Anterior cingulate cortex (tissue), 58 donors: ENCODE measurements at regions not wholly inside any gene's neighbourhood (a gene's known extent, or its start where the extent isn't known, plus 50 kb on each side); places are given as distances from the start of the nearest gene placed in this dataset.

Source experiments
- DNase-seq, 58 donors: peaks; one replicate each; lab custom pipeline; 2025; lab: John Stamatoyannopoulos, UW

- DNase-seq, result no peak
Measured at GRCh38 chr11:70925238-70925637, 327.1 kb downstream of the SHANK2 start.

- DNase-seq, result peak in 14 of 58 donors; percentile 11 to 70 (median 36)
Measured at GRCh38 chr11:70926543-70927201, 325.7 kb downstream of the SHANK2 start.

DNA sequence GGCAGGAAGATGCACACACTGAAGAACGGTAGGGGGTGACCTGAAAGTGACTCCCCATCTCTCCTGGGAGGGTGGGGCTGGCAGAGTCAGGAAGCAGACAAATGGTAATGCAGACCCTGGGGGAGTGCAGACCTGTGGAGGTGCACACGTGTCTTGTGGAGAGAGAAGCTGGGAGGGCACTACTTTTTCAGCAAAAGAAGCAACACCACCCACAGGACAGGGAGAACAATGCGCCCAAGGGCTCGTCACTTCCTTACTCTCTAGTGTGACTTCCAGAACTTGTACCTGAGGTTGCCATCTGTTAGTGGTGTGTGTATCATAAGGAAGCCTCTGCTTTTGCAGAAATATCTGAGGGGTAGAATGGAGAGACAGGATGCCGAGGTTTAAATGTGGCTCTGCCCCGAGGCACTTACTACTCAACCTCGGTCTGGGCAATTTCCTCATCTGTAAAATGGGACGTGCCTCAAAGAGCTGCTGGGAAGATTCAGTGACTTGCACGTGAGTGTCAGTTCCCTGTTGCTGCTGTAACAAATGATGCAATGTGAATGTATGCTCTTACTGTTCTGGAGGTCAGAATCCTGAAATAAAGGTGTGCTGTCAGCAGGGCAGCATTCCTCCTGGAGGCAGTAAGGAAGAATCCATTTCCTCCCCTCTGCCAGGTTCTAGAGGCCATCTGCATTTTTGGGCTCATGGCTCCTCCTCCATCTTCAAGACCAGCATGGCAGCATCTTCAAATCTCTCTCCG, 323.4 kb downstream of the SHANK2 start:
- no peak for DNase-seq

GRCh38 chr11:70930215-70930614, 322.2 kb downstream of the SHANK2 start:
- DNase-seq, result no peak

GRCh38 chr11:70931430-70931829, 320.9 kb downstream of the SHANK2 start:
- DNase-seq, result no peak

- no peak for DNase-seq
Measured at GRCh38 chr11:70933981-70934583, 318.3 kb downstream of the SHANK2 start.

DNA sequence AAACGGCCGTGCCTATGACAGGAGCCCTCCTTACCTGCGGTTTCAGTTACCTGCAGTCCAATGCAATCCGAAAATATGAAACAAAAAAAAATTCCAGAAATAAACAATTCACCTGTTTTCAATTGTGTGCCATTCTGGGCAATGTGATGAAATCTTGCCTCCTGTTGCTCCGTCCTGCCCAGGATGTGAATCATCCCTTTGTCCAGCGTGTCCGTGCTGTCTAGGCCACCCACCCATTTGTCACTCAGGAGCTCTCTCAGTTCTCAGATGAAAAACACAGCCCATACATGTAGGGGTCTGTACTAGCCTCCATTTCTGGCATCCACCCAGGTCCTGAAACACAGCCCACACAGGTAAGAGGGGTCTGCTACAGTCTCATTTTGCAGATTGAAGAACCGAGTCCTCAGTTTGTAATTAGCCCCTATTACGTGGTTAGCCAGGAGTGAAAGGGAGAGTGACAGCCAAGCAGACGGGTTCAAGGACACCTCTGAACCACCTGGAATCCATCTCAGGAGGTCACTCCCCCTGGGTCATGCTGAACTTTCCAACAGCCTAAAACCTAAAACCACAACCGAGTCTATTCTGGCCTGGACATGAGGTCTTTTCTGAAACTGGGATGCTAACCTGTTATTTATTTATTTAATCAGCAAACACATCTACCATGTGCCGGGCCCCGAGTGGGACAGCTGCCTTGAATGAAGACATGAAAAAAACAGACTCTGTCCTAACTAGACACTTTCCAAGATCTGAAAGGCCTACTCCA, 317.2 kb downstream of the SHANK2 start:
- no peak for DNase-seq

DNA sequence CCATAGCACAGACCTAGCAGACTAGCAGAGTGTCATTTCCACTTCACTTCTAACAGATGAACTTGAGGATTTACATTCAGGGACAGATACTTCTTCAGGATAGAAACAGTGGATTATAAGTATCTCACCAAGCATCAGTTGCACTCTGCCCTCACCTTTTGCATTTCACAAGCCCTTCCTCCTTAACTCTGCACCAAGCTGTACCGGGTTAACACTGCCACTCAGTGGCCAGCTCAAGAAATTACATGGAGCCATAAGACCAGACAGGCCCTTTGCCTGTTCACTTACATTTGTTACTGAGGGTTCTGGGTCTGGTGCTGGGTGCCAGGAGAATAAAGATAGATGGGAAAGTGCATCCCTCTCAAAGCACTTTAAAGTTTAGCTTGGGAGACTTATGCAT, 309.8 kb downstream of the SHANK2 start:
- no peak for DNase-seq

GRCh38 chr11:70944141-70944540, 308.2 kb downstream of the SHANK2 start:
- no peak for DNase-seq

GRCh38 chr11:70944636-70945035, 307.7 kb downstream of the SHANK2 start:
- DNase-seq, result no peak

DNA sequence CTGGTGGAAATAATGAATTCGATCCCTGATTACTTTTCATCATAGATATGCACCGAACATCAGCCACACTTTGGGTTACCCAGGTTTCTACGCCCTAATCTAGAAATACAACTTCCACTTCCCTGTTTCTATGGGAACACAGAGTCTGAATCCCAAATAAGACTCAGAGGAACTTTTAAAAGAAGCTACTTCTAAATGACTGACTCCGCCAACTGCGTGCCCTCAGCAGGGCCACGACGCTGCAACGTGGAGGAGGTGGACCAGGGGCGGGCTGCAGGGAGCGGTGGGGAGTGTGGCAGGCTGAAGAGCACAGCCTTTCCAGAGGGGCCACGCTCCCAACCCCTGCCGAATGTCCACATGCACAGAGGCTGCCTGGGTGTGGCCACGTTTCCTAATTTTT, 304.0 kb downstream of the SHANK2 start:
- peak in 1 of 58 donors; percentile 20 for DNase-seq

GRCh38 chr11:70948855-70949531, 303.4 kb downstream of the SHANK2 start:
- peak in 1 of 58 donors; percentile 15 for DNase-seq

- no peak for DNase-seq
Measured at GRCh38 chr11:70951139-70951804, 301.1 kb downstream of the SHANK2 start.

- DNase-seq, result peak in 30 of 58 donors; percentile 2 to 79 (median 14)
Measured at GRCh38 chr11:70952191-70952590, 300.2 kb downstream of the SHANK2 start.

GRCh38 chr11:70953720-70954119, 298.7 kb downstream of the SHANK2 start:
- no peak for DNase-seq

DNA sequence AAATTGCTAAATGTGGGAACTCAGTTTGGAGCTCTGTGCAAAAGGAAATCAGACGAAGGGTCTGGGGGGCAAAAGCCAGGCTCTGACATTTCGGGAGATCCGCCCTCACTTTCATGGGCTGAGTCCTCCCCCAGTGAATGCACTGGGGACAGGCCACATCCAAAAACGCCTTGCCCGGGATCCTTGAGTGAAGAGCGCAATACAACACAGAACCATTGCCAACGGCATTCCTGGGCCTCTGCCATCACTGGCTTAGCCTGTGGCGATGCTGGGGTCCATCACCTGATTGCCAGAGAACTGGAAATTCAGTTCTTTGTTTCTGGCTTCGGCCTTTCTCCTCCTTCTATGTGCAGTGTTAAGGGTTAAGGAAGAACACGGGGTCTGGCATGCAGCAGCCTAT, 297.9 kb downstream of the SHANK2 start:
- no peak for DNase-seq
